Stimulated activated CD8-positive, alpha-beta memory T cell treated with anti-CD3 and anti-CD28 coated beads, Interleukin-4, amount 100 ng/mL, for 1 hour (primary cell): ENCODE measurements at regions not wholly inside any gene's neighbourhood (a gene's known extent, or its start where the extent isn't known, plus 50 kb on each side); places are given as distances from the start of the nearest gene placed in this dataset.
"Not testable (repeated sequence)": the region's sequence is repeated elsewhere in the genome, so short reads cannot be mapped to it uniquely, and the experiment has no call there.

ENCODE experiments used
- DNase-seq, 2 donors: peaks; one replicate each; pipeline ENCODE4 v3.0.0-alpha.2; 2020; ENCODE audit warnings: low read depth in 2 of 2, low spot score in 1 of 2

- DNase-seq, result no peak
These were observed 366.2 kb upstream of the ROPN1 start for GRCh38 chr3:124358156-124358555.

GRCh38 chr3:124360155-124360554, 368.2 kb upstream of the ROPN1 start:
- no peak for DNase-seq

- DNase-seq, result no peak
These were observed 368.6 kb upstream of the ROPN1 start for GRCh38 chr3:124360563-124360962.

GRCh38 chr3:124361566-124361965, 368.7 kb upstream of the UMPS start:
- no peak for DNase-seq

GRCh38 chr3:124362455-124362854, 367.8 kb upstream of the UMPS start:
- DNase-seq, result no peak

- no peak for DNase-seq
These were observed 366.8 kb upstream of the UMPS start for GRCh38 chr3:124363476-124363875.

GRCh38 chr3:124364317-124365020, 365.8 kb upstream of the UMPS start:
- DNase-seq, result no peak

- not testable (repeated sequence) for DNase-seq
These were observed 363.6 kb upstream of the UMPS start for GRCh38 chr3:124366655-124367054.

- DNase-seq, result no peak
These were observed 357.5 kb upstream of the UMPS start for GRCh38 chr3:124372775-124373174.

GRCh38 chr3:124373524-124373923, 356.7 kb upstream of the UMPS start:
- no peak for DNase-seq

- no peak for DNase-seq
These were observed 355.7 kb upstream of the UMPS start for GRCh38 chr3:124374583-124374982.

- no peak for DNase-seq
These were observed 348.5 kb upstream of the UMPS start for GRCh38 chr3:124381575-124382333.

- DNase-seq, result no peak
These were observed 347.2 kb upstream of the UMPS start for GRCh38 chr3:124383051-124383450.

GRCh38 chr3:124383846-124384466, 346.3 kb upstream of the UMPS start:
- DNase-seq, result no peak

- DNase-seq, result no peak
These were observed 345.7 kb upstream of the UMPS start for GRCh38 chr3:124384527-124384926.

- no peak for DNase-seq
These were observed 344.3 kb upstream of the UMPS start for GRCh38 chr3:124385996-124386395.

GRCh38 chr3:124386996-124387595, 343.2 kb upstream of the UMPS start:
- DNase-seq, result no peak

- no peak for DNase-seq
These were observed 338.5 kb upstream of the UMPS start for GRCh38 chr3:124391774-124392173.

GRCh38 chr3:124393340-124393739, 336.9 kb upstream of the UMPS start:
- DNase-seq, result no peak

GRCh38 chr3:124395162-124395561, 335.1 kb upstream of the UMPS start:
- no peak for DNase-seq

GRCh38 chr3:124395584-124396338, 334.5 kb upstream of the UMPS start:
- no peak for DNase-seq
